ENCODE measurements at regions not wholly inside any gene's neighbourhood (a gene's known extent, or its start where the extent isn't known, plus 50 kb on each side); places are given as distances from the start of the nearest gene placed in this dataset.

GRCh38 chr4:180655886-180656285, 1587.3 kb upstream of the TENM3 start:
- H3K27me3 Mint-ChIP-seq: no peaks in the 10 kb centered on the region
- no peak overlapping the region for H3K4me3 Mint-ChIP-seq (ENCODE audit: low read depth)
- H3K9me3 Mint-ChIP-seq (ENCODE audit: low read depth): peaks cover 4% of the 10 kb centered on the region
- peaks cover 6% of the 10 kb centered on the region for H3K4me1 Mint-ChIP-seq (ENCODE audit: low read depth)
- H3K27ac Mint-ChIP-seq: no peak overlapping the region
- H3K36me3 Mint-ChIP-seq (ENCODE audit: insufficient read depth): no peaks in the 10 kb centered on the region
- TF ChIP-seq CTCF (IDR thresholded peaks at IDR 0.05; ENCODE audit: unreplicated experiment): no peak
- DNase-seq (ENCODE audit: low spot score, unreplicated experiment): no peak

GRCh38 chr4:180657881-180658280, 1585.3 kb upstream of the TENM3 start:
- no peak overlapping the region for H3K4me3 Mint-ChIP-seq (ENCODE audit: low read depth)
- H3K9me3 Mint-ChIP-seq (ENCODE audit: low read depth): peaks cover 8% of the 10 kb centered on the region
- peaks cover 6% of the 10 kb centered on the region for H3K4me1 Mint-ChIP-seq (ENCODE audit: low read depth)
- no peak overlapping the region for H3K27ac Mint-ChIP-seq
- DNase-seq (ENCODE audit: low spot score, unreplicated experiment): no peak
- H3K27me3 Mint-ChIP-seq: no peaks in the 10 kb centered on the region
- no peaks in the 10 kb centered on the region for H3K36me3 Mint-ChIP-seq (ENCODE audit: insufficient read depth)
- no peak for TF ChIP-seq CTCF (IDR thresholded peaks at IDR 0.05; ENCODE audit: unreplicated experiment)

DNA sequence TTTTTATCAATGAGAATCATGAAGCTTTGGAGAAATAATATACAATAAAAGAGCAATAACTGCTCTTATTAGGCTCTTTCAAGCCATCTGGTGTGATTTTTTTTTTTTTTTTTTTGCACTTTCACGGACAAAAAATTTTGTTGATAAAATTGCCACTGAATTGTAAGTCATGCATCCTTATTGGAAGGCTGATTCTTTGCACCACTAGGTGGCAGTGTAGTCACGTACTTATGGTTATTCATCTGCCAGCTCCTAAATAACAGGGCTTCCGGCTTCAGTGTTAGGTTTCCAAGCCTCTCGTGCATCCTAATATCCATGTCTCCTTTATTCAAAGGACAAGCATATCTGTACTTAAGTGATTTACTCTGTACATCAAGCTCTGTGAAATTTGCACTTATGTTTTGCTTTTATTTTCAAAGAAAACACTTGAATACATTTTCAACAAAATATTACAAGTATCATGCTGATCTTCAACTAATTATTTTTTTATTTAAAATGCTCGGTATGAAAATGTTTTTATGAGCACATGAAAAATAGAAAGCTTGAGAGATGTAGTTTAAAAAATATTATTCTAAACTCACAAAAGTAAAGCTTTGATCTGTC, 1578.3 kb upstream of the TENM3 start:
- Mint-ChIP-seq H3K9me3 (ENCODE audit: low read depth) (peaks cover 4% of the 10 kb centered on the region), H3K27me3 (no peaks in the 10 kb centered on the region), H3K27ac (no peak overlapping the region), H3K36me3 (ENCODE audit: insufficient read depth) (no peaks in the 10 kb centered on the region), H3K4me1 (ENCODE audit: low read depth) (peaks cover 17% of the 10 kb centered on the region), H3K4me3 (ENCODE audit: low read depth) (no peak overlapping the region)
- peak; percentile 86 for TF ChIP-seq CTCF (IDR thresholded peaks at IDR 0.05; ENCODE audit: unreplicated experiment)
- peak; percentile 60 for DNase-seq (ENCODE audit: low spot score, unreplicated experiment)

DNA sequence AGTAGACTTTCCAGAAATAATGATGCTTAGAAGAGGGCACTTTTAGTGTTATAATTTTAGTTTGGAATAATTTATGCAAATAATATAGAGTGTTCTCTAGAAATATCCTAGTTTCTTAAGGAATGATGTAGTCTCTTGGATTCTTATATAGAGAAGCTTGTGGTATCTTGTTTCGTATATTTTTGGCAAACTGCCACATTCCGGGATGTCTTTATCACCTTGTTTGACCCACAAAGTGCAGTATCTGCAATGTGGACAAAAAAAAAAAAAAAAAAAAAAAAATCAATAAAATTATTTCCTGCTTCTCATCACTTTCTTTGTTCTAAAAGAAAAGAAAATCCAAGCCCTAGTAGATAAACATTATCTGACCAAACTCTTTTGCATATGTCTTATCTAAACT, 1577.7 kb upstream of the TENM3 start:
- no peak for TF ChIP-seq CTCF (IDR thresholded peaks at IDR 0.05; ENCODE audit: unreplicated experiment)
- Mint-ChIP-seq H3K27ac (no peak overlapping the region), H3K9me3 (ENCODE audit: low read depth) (peaks cover 4% of the 10 kb centered on the region), H3K4me1 (ENCODE audit: low read depth) (peaks cover 17% of the 10 kb centered on the region), H3K36me3 (ENCODE audit: insufficient read depth) (no peaks in the 10 kb centered on the region), H3K4me3 (ENCODE audit: low read depth) (no peak overlapping the region), H3K27me3 (no peaks in the 10 kb centered on the region)
- no peak for DNase-seq (ENCODE audit: low spot score, unreplicated experiment)

DNA sequence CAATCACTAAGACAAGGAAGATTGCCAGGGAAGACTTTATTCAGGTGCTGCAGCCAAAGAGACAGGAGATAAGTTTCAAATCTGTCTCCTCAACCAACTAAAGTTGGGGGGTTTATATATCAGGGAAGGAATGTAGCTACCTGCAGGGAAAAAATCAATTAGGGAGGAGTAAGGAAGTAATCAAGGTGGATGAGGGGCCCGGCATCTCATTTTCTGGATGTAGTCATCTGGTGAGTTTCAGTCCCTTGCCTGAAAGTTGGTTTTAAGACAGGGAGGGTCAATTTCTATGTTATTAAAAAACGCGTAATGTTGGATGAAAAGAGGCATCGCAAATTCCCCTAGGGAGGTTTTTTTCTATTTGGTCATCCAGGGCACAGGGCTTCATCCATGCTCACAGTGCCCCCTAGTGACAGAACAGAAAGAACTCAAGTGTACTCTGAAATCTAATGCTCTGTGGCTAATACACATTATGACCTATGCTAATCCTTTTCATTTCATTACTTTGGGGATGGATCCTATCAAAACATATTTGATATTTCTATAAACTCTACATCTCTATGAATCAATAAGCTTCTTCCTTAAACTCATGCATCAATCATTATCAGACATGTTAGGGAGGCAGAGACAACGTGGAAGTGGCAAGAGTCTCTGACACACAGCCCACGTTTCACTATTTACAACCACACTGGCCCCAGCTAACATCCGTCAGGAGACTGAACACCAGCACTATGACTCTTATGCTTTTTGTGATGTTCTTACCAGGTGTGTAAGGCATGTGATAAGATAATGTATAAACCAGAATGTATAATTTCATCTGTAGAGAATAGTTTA, 1577.0 kb upstream of the TENM3 start:
- Mint-ChIP-seq H3K27me3 (no peaks in the 10 kb centered on the region), H3K36me3 (ENCODE audit: insufficient read depth) (no peaks in the 10 kb centered on the region), H3K9me3 (ENCODE audit: low read depth) (peaks cover 1% of the 10 kb centered on the region), H3K4me3 (ENCODE audit: low read depth) (peak overlapping the region; percentile 16), H3K27ac (peak overlapping the region; percentile 39), H3K4me1 (ENCODE audit: low read depth) (peaks cover 17% of the 10 kb centered on the region)
- DNase-seq (ENCODE audit: low spot score, unreplicated experiment): peak; percentile 31
- peak; percentile 82 for TF ChIP-seq CTCF (IDR thresholded peaks at IDR 0.05; ENCODE audit: unreplicated experiment)
